ENCODE measurements at regions not wholly inside any gene's neighbourhood (a gene's known extent, or its start where the extent isn't known, plus 50 kb on each side); places are given as distances from the start of the nearest gene placed in this dataset.
A peak's percentile ranks its signal among the peaks of the same experiment; 100 is the strongest.

- intact Hi-C loops (cut with DNase I), result no loop called here
- no peaks in the 10 kb centered on the region for H3K9me3 ChIP-seq (ENCODE audit: control insufficient read depth in 2 of 3, insufficient read depth in 1 of 3, low read length in 3 of 3)
- no peak overlapping the region for H3K27ac ChIP-seq (ENCODE audit: low read depth in 2 of 2, low read length in 2 of 2)
- no peak overlapping the region for H3K9ac ChIP-seq (ENCODE audit: low read length in 3 of 3)
- no peak overlapping the region for H3K4me3 ChIP-seq (ENCODE audit: low read length in 3 of 3)
- TF ChIP-seq, protein P1, sequence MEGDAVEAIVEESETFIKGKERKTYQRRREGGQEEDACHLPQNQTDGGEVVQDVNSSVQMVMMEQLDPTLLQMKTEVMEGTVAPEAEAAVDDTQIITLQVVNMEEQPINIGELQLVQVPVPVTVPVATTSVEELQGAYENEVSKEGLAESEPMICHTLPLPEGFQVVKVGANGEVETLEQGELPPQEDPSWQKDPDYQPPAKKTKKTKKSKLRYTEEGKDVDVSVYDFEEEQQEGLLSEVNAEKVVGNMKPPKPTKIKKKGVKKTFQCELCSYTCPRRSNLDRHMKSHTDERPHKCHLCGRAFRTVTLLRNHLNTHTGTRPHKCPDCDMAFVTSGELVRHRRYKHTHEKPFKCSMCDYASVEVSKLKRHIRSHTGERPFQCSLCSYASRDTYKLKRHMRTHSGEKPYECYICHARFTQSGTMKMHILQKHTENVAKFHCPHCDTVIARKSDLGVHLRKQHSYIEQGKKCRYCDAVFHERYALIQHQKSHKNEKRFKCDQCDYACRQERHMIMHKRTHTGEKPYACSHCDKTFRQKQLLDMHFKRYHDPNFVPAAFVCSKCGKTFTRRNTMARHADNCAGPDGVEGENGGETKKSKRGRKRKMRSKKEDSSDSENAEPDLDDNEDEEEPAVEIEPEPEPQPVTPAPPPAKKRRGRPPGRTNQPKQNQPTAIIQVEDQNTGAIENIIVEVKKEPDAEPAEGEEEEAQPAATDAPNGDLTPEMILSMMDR (IDR thresholded peaks at IDR 0.05; ENCODE audit: borderline replicate concordance, extremely low read depth, insufficient read depth), result no peak
- H3K27me3 ChIP-seq (ENCODE audit: control insufficient read depth, insufficient read depth, low read length), result no peaks in the 10 kb centered on the region
- peaks cover 0 to 2% (median 0%) of the 10 kb centered on the region in 3 donors for H3K4me1 ChIP-seq (ENCODE audit: control insufficient read depth in 2 of 3, insufficient read depth in 2 of 3, low read depth in 1 of 3, low read length in 3 of 3)
- no peaks in the 10 kb centered on the region for H3K36me3 ChIP-seq (ENCODE audit: control insufficient read depth in 2 of 3, insufficient read depth in 3 of 3, low read length in 3 of 3)
- FAIRE-seq, result no peak
- peak in 2 of 5 donors; percentile 54 to 75 for DNase-seq
Observed at GRCh38 chr4:138087066-138087719, 155.0 kb downstream of the SLC7A11 start.

- intact Hi-C loops (cut with DNase I), result no loop called here
- TF ChIP-seq, protein P1 (IDR thresholded peaks at IDR 0.05; ENCODE audit: borderline replicate concordance, extremely low read depth, insufficient read depth), result no peak
- H3K27me3 ChIP-seq (ENCODE audit: control insufficient read depth, insufficient read depth, low read length), result no peaks in the 10 kb centered on the region
- no peak overlapping the region for H3K4me3 ChIP-seq (ENCODE audit: low read length in 3 of 3)
- H3K27ac ChIP-seq (ENCODE audit: low read depth in 2 of 2, low read length in 2 of 2), result no peak overlapping the region
- no peak overlapping the region for H3K9ac ChIP-seq (ENCODE audit: low read length in 3 of 3)
- peaks cover 0 to 2% (median 0%) of the 10 kb centered on the region in 3 donors for H3K4me1 ChIP-seq (ENCODE audit: control insufficient read depth in 2 of 3, insufficient read depth in 2 of 3, low read depth in 1 of 3, low read length in 3 of 3)
- no peak for FAIRE-seq
- peak in 2 of 5 donors; percentile 58 to 72 for DNase-seq
- H3K36me3 ChIP-seq (ENCODE audit: control insufficient read depth in 2 of 3, insufficient read depth in 3 of 3, low read length in 3 of 3), result no peaks in the 10 kb centered on the region
- H3K9me3 ChIP-seq (ENCODE audit: control insufficient read depth in 2 of 3, insufficient read depth in 1 of 3, low read length in 3 of 3), result no peaks in the 10 kb centered on the region
Observed at GRCh38 chr4:138086611-138087041, 155.5 kb downstream of the SLC7A11 start.

- H3K9me3 ChIP-seq (ENCODE audit: control insufficient read depth in 2 of 3, insufficient read depth in 1 of 3, low read length in 3 of 3), result no peaks in the 10 kb centered on the region
- no peak overlapping the region for H3K27ac ChIP-seq (ENCODE audit: low read depth in 2 of 2, low read length in 2 of 2)
- DNase-seq (peak in 2 of 5 donors; percentile 18 to 55), FAIRE-seq (no peak)
- H3K27me3 ChIP-seq (ENCODE audit: control insufficient read depth, insufficient read depth, low read length), result no peaks in the 10 kb centered on the region
- TF ChIP-seq, protein P1 (IDR thresholded peaks at IDR 0.05; ENCODE audit: borderline replicate concordance, extremely low read depth, insufficient read depth), result no peak
- H3K4me1 ChIP-seq (ENCODE audit: control insufficient read depth in 2 of 3, insufficient read depth in 2 of 3, low read depth in 1 of 3, low read length in 3 of 3), result peaks cover 0 to 2% (median 0%) of the 10 kb centered on the region in 3 donors
- intact Hi-C loops (cut with DNase I), result no loop called here
- no peak overlapping the region for H3K9ac ChIP-seq (ENCODE audit: low read length in 3 of 3)
- no peaks in the 10 kb centered on the region for H3K36me3 ChIP-seq (ENCODE audit: control insufficient read depth in 2 of 3, insufficient read depth in 3 of 3, low read length in 3 of 3)
- H3K4me3 ChIP-seq (ENCODE audit: low read length in 3 of 3), result no peak overlapping the region
Observed at GRCh38 chr4:138085736-138086305, 156.3 kb downstream of the SLC7A11 start.

Measured in kidney (tissue), 13 donors.